Inflammatory macrophage treated with lipopolysaccharide for 4 hours (primary cell): ENCODE measurements at regions not wholly inside any gene's neighbourhood (a gene's known extent, or its start where the extent isn't known, plus 50 kb on each side); places are given as distances from the start of the nearest gene placed in this dataset.
"Not testable (repeated sequence)": the region's sequence is repeated elsewhere in the genome, so short reads cannot be mapped to it uniquely, and the experiment has no call there.

Source experiments
- DNase-seq: peaks from one replicate; pipeline ENCODE4 v3.0.0-alpha.2; 2020

DNA sequence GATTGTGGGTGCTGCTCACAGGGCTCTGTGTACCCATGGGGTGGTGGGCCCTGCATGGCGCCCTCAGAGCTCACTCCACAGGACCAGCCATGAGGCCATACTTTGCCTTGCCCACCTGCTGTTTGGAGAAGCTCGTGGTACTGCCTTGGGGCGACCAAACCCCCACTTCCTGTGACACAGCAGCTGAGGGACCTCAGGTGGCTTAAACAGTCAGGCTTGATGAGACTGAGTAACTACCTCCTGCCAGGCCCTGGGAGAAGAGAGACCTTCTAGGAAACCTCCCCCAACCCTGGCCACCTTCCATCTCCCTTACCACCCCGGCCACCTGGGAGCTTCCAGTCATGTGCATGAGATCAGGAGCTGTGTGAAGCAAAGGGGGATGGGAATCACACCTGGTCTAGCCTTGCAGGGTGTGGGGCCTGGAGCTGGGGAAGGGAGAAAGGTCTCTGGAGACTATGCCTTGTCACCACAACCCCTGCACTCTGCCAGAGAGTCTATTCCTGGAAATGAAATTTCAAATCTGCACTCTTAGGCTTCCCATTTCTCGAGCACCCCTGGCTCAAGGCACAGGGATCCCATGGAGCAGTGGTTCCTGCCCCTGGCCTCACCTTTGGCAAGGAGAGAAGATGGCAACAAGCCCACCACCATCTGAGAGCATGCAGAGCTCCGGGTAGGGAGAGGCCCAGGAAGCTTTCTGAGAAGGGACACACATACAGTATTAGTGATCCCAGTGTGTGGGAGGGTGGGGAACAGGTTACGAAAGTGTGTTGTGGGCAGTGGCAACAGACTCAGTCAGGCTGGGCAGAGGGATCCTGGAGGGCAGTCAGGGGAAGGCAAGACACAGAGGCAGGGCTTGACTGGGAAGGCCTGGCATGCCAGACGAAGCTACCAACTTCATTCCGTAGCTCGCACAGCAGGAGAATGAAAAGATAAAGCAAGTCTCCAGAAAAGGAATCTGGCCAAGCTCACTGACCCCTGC is 125.0 kb downstream of the URI1 start:
- DNase-seq, result no peak

DNA sequence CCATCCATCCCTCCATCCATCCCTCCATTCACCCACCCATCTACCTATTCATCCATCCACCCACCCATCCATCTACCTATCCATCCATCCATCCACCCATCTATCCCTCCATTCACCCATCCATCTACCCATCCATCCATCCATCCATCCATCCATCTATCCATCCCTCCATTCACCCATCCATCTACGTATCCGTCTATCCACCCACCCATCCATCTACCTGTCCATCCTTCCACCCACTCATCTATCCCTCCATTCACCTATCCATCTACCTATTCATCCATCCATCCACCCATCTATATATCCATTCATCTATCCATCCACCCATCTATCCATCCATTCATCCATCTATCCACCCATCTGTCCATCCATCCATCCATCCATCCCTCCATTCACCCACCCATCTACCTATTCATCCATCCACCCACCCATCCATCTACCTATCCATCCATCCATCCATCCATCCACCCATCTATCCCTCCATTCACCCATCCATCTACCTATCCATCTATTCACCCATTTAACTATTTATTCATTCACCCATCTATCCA is 126.0 kb downstream of the URI1 start:
- not testable (repeated sequence) for DNase-seq

DNA sequence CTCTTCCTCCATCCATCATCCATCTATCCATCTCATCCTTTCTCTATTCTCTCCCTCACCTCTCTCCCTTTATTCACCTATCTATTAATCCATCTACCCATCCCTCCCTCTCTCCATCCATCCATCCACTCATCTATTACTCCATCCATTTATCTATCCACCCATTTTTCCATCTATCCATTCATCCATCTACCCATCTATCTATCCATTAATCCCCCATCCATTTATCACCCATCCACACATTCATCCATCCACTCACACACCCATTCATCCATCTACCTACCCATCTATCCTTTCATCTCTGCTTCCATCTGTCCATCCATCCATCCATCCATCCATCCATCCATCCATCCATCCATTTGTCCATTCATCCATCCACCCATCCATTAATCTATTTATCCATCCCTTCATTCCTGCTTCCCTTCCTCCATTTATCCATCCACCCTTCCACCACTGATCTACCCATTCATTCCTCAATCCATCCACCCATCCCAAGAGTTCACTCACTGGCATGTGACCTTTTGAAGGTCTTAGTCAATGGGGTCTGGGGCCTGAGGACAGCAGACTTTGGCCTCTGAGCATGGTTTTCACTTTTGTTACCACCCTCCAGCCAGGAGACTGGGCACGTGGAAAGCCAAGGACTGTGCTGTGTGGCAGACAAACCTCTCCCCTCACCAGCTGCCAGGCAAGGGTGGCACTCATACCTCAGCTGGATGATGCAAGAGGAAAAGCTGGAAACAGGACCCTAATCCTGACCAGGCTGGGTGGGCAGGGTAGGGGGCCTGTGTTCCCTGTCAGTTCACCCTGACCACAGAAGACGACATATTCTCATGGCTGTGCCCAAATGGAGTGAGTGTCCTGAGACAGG is 126.7 kb downstream of the URI1 start:
- no peak for DNase-seq

DNA sequence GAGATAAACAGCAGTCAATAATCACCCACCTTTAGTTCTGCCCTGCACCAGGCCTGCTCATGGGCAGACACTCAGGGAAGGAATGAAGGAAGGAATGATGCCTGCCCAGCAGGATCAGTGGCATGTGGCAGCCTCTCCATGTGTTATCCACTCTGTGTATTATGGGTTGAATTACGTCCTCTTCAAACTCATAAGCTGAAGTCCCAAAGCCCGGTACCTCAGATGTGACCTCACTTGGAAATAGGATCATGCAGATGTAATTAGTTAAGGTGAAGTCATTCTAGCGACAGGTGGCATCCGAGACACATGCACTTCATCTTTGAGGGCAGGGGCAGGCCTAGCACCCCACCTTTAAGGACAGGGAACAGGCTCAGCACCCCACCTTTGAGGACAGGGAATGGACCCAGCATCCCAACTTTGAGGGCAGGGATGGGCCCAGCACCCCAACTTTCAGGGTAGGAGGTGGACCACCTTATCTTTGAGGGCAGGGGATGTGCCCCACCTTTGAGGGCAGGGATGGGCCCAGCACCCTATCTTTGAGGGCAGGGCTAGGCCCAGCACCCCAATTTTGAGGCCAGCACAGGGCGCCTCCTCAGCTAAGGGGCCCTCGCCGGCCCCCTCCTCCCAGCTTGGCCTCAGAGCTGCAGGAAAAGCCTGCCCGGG is 127.6 kb downstream of the URI1 start:
- no peak for DNase-seq

DNA sequence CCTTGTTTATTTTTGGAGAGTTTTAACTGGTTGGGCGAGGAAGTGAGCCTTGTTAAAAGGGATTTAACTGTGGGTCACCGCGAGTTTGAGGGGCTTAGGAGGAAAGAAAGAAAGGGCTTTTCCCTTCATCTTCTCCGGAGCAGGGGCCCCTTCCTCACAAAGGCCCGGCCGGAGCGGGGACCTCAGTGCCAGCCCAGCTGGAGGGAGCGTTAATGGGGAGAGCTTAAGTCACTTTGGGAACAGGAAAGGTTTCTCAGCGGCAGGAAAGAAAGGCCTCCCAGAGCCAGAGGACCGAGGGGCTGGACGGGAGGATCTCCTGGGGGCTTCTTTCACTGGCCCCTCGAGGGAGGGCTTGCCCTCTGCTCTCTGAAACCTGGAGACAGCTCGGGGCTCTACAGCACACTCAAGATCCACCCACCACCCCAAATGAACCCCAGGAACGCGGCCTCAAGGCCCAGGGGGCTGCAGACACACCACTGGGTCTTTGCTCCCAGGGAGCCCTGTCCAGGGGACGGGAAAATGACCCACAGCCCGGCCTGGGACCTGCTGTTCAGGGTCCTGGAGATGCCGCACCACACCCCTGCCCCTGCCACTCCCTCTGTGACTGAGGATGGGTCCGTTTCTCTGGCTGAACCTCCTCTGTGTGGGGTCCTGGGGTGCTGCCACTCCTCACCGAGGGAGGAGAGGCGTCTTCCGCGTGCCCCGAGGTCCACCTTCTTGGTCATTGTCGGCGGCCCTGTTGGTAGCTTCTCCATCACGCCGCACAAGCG is 128.3 kb downstream of the URI1 start:
- DNase-seq, result no peak

DNA sequence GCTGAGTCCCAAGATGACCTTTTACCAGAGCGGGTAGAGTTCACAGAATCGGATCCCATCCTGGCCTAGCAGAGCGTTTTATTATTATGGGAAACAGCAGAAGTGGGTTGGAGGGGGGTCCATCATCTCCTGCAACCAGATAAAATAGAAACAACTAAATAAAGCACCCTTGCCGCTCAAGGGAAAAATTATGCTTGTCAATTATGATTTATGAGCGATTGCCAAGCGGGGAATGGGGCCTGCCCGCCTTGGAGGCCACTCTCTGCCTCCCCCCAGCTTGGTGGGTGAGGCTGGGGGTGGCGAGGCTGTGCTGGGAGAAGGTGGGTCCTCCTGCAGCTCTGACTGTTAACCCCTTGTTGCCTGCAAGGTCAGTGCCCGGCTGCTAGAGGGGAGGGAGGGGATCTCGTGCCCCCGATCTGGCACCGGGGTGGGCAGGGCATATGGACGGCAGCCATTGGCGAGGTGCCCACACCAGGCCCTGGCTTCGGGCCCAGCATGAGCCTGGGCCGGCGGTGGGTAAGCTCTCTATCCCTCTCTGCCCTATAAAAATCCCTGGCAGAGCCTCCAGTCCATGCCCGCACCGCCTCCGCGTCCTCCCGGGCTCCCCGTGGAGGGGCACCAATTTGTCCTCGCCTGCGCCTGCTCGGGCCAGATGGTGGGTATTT is 129.1 kb downstream of the URI1 start:
- DNase-seq, result no peak

DNA sequence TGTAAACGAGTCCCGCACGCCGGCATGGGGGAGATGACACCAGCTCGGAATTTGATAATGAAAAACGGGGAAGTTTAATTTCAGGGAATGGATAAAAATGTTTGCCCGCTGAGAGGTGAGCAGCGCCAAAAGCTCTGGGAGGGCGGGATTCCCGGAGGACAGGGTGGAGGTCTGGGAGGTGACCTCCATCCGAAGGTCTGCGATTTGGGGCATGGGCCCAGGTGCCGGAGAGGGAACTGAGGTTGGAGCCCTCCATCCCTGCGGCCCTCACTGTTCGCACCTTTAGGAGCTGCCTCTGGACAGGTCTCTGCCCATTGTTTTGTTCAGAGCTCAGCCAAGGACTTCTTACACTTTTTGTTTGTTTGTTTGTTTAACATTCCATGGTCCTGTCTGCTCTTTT is 129.8 kb downstream of the URI1 start:
- DNase-seq, result no peak

DNA sequence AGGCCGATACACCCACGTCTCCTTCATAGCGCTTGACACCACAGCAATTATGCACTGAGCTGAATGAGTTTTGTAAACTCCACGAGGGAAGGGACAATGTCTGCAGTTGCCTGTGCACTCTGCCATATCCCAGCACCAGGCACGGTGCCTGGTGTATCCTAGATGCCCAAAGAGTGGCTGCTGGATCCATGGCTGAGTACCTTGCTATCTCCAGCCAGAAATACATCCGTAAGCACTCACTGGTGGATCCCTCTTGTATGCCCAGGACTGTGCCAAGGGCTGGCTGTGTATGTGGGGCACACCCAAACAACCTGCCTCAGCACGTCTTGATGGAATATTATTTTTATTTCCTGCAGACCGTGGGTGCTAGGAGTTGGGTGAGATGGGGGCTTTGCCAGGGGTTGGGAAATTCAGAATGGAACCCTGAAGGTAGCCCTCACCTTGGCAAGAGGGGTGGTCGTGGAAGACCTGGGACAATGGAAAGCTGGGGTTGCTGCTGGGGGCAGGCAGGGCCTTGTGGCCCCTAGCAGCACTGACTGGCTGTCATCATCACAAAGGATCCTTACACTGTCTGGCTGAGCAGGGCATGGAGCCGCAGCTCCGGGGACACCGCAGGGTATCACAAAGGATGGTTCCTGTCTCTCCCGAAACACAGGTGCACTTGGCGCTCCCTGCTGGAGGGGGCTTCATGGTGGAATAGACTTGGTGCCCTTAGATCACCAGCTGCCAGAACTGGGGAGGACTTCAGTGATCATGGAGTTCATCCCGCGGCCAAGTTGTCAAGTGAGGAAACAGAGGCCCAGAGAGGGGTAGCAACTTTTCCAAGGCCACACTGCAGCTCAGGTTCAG is 131.3 kb downstream of the URI1 start:
- DNase-seq, result no peak

DNA sequence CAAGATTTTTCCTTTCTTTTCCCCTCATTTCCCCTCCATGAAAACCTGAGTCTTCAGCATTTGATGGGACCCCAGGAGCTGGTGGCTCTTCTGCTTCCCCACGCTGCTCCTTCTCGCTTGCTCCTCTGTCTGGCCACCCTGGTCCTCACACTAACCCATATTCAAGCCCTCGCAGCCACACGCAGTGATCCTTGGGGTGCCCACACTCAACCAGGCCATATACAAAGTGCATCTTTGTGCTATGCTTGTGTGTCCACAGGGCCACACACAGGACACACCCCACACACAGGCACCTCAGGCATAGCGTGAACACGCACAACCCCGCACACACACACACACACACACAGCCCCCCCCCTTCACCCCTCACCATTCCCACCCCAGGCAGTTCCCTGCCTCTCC is 132.1 kb downstream of the URI1 start:
- no peak for DNase-seq

DNA sequence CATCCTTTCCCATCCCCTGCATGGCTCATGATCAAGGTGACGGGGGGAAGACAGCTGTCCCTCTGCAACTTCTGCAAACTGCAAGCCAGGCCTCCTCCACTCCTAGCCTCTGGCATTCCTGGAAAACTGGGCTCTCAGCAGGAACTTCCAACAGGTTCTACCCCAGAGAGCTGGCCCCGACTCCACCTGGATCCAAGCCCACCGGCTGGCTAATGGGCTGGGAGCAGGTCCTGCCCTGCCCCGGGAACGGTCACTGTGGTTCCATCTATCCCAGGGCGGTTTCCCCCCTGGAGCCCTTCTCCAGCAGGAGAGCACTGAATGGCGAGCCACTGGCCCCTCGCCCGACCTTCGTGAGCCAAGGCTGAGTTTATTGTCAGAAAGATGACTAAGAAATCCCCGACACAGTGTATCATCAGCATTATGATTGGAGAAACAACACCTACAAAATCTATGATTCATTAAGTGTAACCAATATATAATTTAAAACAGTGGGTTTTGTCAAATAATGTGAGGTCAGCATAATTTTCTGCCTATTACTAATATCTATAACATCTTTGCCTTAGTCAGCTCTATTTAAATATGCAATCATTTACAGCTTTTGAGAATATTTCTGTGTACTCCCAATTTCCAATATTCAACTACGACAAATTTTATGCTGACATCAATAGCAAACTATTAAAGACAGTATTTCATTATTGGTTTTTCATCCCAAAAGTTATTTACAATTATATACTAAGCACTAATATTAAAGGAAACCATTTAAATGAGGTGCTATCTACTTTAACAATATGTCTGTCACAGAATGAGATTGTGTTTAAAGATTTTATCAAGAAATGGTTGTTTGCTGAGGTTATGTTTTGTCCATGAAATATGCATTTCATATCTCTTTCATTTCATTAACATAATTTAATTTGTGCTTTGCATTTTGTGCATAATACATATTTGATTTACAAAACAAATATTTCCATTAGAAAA is 133.0 kb downstream of the URI1 start:
- DNase-seq, result no peak

DNA sequence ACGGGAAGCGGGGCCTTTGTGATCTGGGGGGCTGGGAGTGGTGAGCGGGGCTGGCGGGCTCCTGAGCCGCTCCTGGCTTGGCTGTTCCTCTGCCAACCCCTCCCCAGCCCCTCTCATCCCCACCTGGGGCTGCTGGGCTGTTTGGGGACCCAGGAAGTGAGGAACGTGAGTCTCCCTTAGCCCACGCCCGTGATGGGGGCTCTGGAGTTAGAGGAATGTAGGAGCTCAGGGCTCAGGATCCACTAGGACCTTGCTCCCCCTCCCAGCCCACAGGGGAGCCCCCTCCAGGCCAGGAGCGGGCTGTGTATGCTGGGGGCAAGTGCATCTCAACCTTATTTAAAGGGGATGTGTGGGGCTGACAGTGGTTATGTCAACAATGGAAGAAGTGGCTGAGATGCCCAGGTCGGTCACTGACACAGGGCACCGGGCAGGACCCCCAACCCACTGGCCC is 134.1 kb downstream of the URI1 start:
- no peak for DNase-seq

DNA sequence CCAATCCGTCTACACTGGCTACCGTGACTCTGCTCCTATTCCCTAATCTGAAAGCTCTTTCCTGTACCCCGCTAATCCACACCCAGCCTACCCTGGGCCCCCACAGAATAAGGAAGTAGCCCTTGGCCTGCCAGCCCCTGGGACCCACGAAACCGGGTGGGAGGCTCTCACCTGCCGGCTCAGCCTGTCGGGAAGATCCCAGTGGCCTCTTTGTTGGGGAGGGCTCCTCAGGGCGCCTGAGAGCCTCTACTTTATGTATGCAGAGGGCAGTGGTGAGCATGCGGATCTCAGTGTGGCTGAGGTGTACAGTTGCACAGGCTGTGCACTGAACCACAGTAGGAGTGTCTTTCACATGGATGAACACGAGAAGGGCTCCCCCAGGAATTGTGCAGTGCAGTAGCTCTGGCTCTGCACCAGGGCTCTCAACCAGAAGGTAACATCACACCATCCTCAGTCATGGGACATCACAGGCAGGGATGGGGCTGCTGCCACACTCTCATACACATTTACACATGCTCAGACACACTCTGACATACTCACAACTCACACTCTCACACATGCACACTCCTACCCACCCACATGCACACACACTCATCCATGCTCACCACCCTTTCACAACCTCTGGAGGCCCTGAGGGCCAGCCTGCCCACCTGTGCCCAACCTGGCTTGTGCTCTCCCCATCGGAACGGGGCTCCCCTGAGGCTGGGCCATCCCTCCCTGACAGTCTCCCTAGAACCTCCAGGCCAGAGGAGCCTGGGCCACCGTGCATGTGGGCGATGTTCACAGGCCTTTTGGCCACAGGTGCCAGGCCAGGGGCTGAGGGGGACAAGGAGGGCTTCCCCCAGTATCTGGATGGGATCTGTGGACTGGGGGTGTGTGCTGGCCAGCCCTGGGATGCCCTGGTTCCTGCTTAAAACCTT is 135.0 kb downstream of the URI1 start:
- DNase-seq, result no peak

DNA sequence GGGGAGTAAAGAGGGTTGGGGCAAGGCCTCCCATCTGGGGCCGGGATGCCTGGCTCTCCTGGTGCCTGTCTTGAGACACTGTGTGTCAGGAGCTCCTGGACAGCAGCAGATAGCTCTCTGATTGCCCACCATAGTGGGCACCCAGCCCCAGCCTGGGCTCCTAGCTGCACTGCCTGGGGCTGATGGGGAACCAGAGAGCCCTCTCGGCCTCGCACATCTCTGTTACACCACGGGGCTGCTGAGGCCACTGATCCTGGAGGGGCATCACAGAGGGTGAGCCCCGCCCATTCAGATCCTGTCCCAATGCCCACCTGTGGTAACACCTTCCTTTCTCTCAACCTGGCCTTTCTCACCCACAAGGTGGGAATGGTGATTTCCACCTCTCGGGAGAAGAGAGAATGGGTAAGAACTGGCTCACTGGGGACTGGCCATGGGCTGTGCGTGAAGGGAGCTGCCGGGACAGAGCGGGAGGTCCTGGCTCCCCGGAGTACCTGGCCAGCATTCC is 135.9 kb downstream of the URI1 start:
- no peak for DNase-seq

DNA sequence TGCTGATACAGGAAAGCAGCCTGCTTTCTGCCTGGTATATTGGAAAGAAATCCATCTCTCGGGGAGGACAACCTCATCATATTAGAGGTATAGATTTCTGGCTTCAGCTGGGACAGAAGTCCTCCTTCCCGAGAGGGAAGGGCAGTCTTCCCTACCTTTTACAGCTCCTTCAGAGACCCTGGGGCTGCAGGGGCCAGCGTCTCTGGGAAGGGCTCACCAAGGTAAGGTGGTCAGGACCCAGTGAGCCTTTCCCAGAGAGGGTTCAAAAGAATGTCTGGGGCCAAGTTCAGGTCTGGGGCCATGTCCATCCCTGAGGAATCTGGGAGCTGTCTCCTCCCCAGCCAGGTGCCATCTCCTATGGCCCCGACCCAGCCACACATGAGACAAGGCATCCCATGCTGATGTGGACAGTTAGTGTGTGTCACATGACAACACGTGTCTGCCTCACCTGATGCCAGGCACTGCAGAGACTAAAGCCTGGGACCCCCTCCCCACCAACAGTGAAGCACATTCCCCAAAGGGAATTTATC is 136.4 kb downstream of the URI1 start:
- no peak for DNase-seq

DNA sequence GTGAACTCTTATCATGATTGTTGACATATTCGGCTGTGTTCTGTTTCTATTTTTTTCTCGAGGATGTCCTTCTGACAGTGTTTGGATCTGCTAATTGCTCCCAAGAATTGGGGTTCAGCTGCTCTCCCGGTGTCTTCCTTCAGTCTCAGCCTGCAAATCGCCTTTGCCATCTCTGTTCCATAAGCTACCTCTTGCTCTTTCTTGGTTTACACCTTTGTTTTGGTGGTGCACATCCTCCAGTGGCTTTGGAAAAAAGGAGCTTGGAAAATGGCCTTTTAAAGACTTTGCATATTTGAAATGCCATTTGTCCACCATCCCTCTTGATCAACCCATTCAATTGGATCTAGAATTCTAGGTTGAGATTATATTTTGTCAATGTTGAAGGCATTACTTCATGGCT is 137.2 kb downstream of the URI1 start:
- DNase-seq, result no peak

DNA sequence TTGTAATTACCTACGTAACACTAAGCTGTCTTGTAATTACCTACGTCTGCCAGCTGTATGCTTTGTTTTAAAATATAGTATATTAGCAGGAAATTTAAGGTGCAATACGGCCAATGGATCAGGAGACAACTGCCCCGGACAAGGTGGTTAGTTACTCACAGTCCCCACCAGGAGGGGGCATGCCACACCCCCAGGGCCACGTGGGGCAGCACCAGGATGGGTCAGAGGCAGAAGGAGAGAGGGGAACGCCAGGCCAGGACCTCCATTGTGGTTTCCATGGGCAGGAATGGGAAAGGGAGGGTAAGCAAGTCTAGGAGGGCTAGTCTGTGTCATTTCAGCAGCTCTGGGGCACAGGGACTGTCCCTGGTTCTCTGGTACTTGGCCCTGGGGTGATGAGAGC is 140.1 kb downstream of the URI1 start:
- no peak for DNase-seq

DNA sequence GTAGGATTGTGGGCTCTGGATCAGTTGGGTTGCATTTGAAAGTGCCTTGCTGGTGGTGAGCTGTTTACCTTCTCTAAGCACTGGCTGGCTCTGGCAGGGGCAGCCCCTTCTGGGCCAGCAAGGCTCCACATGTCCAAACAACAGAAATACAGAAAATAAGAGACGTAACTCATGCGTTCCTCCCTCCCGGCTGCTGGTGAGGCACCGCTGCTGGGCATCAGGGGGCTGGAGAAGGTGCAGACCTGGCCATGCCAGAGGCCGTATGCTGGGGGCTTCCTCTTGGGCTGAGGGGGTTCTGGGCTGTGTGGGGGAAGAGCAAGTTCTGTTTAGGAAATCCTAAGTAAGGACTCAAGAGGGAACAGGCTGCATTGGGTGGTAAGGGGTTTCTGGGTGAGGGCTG is 140.6 kb downstream of the URI1 start:
- no peak for DNase-seq
